Keratinocyte (primary cell): ENCODE measurements at regions not wholly inside any gene's neighbourhood (a gene's known extent, or its start where the extent isn't known, plus 50 kb on each side); places are given as distances from the start of the nearest gene placed in this dataset.

Source experiments
- DNase-seq: peaks from one replicate; pipeline ENCODE4 v3.0.0-alpha.2; 2011; ENCODE audit warnings: low read depth, missing footprints, low spot score
- FAIRE-seq: peaks from 2 replicates; lab custom pipeline; 2011; peaks lifted over from hg19 to GRCh38; lab: Jason Lieb, UNC
- H2AFZ ChIP-seq: 2 replicates; pipeline ENCODE4 v1.6.0; 2012; ENCODE audit warnings: low read length, control low read depth, inconsistent platforms; ENCODE audit not compliant: control insufficient read depth
- H3K27ac ChIP-seq: 2 replicates; pipeline ENCODE4 v1.5.1; 2011; ENCODE audit warnings: low read length; ENCODE audit not compliant: control insufficient read depth, insufficient read depth
- H3K27me3 ChIP-seq: 3 replicates; pipeline ENCODE4 v1.6.0; 2011; ENCODE audit warnings: low read length; ENCODE audit not compliant: control insufficient read depth, insufficient read depth; ENCODE audit errors: extremely low read depth
- H3K36me3 ChIP-seq, 2 experiments: 2 replicates in 1 of 2; 3 replicates in 1 of 2; pipeline ENCODE4 v1.5.1; 2011; ENCODE audit warnings: low read length in 2 of 2, mild to moderate bottlenecking in 1 of 2; ENCODE audit not compliant: control insufficient read depth in 2 of 2, insufficient read depth in 2 of 2; ENCODE audit errors: extremely low read depth in 1 of 2
- H3K4me1 ChIP-seq: 3 replicates; pipeline ENCODE4 v1.5.1; 2011; ENCODE audit warnings: low read length; ENCODE audit not compliant: control insufficient read depth, insufficient read depth; ENCODE audit errors: extremely low read depth
- H3K4me2 ChIP-seq: 3 replicates; pipeline ENCODE4 v1.6.0; 2011; ENCODE audit warnings: low read depth, low read length; ENCODE audit not compliant: control insufficient read depth, insufficient read depth; ENCODE audit errors: extremely low read depth
- H3K4me3 ChIP-seq, 3 experiments: fragments of 200-600 bp in 1 of 3; sonication (generic) in 1 of 3; 2 replicates in 2 of 3; 3 replicates in 1 of 3; pipeline ENCODE4 v1.5.1; 2011 to 2016; ENCODE audit warnings: low read length in 3 of 3, mild to moderate bottlenecking in 3 of 3, control low read depth in 2 of 3, inconsistent platforms in 1 of 3, low read depth in 1 of 3, mixed read lengths in 1 of 3, mixed run types in 1 of 3, moderate library complexity in 1 of 3; ENCODE audit not compliant: control insufficient read depth in 2 of 3, insufficient read depth in 2 of 3; ENCODE audit errors: extremely low read depth in 1 of 3
- H3K79me2 ChIP-seq: 2 replicates; pipeline ENCODE4 v1.6.0; 2012; ENCODE audit warnings: low read length; ENCODE audit not compliant: control insufficient read depth, insufficient read depth
- H3K9ac ChIP-seq: 3 replicates; pipeline ENCODE4 v1.6.0; 2011; ENCODE audit warnings: low read length; ENCODE audit not compliant: control insufficient read depth, insufficient read depth; ENCODE audit errors: extremely low read depth
- H3K9me1 ChIP-seq: 3 replicates; pipeline ENCODE4 v1.6.0; 2011; ENCODE audit warnings: low read length; ENCODE audit not compliant: control insufficient read depth, insufficient read depth; ENCODE audit errors: extremely low read depth
- H3K9me3 ChIP-seq: 2 replicates; pipeline ENCODE4 v1.5.1; 2012; ENCODE audit warnings: low read depth, low read length; ENCODE audit not compliant: control insufficient read depth
- H4K20me1 ChIP-seq: 3 replicates; pipeline ENCODE4 v1.6.0; 2011; ENCODE audit warnings: low read length; ENCODE audit not compliant: control insufficient read depth, insufficient read depth; ENCODE audit errors: extremely low read depth
- EZH2 ChIP-seq: IDR thresholded peaks from one replicate; pipeline ENCODE4 v1.6.1; 2012; ENCODE audit warnings: inconsistent platforms, mild to moderate bottlenecking, low read length, moderate library complexity
- dilution Hi-C: fragments of 300-500 bp; cut with MboI; formaldehyde crosslinking; loops from one replicate; pipeline ENCODE4 v1.7.0; 2020; ENCODE audit warnings: low sequenced_read_pairs; ENCODE audit not compliant: extremely low pct_ligation_motif_present
- TF ChIP-seq, protein P1 (sequence below), 3 experiments: IDR thresholded peaks in 1 of 3; conservative IDR thresholded peaks in 1 of 3; optimal IDR thresholded peaks in 1 of 3; 2 replicates in 2 of 3; 3 replicates in 1 of 3; pipeline versions ENCODE3 to v1.5.1; 2011; ENCODE audit warnings: low read length in 3 of 3, mild to moderate bottlenecking in 3 of 3, moderate library complexity in 2 of 3, control low read depth in 1 of 3, inconsistent platforms in 1 of 3; ENCODE audit not compliant: insufficient read depth in 2 of 3; ENCODE audit errors: extremely low read depth in 1 of 3

DNA sequence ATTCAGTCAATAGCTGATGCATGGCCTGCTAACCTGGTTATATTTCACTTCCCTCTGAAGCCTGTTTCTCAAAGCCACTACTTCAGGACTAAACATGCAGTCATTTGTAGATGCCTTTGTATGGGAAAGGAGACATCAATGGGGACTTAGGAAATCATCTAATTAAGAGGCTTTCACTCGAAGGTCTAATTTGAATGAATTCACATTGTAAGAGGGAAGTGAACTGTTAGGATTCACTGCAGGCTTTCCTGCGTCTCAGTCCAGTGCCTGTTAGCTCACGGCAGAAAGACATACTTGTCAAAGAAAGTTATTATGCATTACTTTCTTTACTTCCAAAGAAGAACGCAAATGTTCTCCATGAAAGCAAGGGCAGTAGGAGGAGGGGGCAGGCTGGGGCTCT is 50.6 kb upstream of the CDK20 start:
- Histone ChIP-seq H3K4me1 (no peaks in the 10 kb centered on the region), H3K4me2 (no peak overlapping the region), H3K4me3 (no peak overlapping the region), H4K20me1 (no peaks in the 10 kb centered on the region), H3K27me3 (no peaks in the 10 kb centered on the region), H3K79me2 (no peaks in the 10 kb centered on the region), H3K27ac (no peak overlapping the region), H3K9ac (no peak overlapping the region), H3K9me1 (no peaks in the 10 kb centered on the region), H3K36me3 (no peaks in the 10 kb centered on the region), H2AFZ (no peak overlapping the region), H3K9me3 (no peaks in the 10 kb centered on the region)
- no peak for TF ChIP-seq EZH2
- TF ChIP-seq, protein P1, sequence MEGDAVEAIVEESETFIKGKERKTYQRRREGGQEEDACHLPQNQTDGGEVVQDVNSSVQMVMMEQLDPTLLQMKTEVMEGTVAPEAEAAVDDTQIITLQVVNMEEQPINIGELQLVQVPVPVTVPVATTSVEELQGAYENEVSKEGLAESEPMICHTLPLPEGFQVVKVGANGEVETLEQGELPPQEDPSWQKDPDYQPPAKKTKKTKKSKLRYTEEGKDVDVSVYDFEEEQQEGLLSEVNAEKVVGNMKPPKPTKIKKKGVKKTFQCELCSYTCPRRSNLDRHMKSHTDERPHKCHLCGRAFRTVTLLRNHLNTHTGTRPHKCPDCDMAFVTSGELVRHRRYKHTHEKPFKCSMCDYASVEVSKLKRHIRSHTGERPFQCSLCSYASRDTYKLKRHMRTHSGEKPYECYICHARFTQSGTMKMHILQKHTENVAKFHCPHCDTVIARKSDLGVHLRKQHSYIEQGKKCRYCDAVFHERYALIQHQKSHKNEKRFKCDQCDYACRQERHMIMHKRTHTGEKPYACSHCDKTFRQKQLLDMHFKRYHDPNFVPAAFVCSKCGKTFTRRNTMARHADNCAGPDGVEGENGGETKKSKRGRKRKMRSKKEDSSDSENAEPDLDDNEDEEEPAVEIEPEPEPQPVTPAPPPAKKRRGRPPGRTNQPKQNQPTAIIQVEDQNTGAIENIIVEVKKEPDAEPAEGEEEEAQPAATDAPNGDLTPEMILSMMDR (optimal IDR thresholded peaks at IDR 0.05 in 1 of 3, IDR thresholded peaks at IDR 0.05 in 1 of 3, conservative IDR thresholded peaks at IDR 0.05 in 1 of 3; ENCODE audit: extremely low read depth in 1 of 3, insufficient read depth in 2 of 3, low read length in 3 of 3): no peak
- DNase-seq: no peak
- dilution Hi-C loops: no loop called here
- FAIRE-seq: no peak
